Osteocyte (in vitro differentiated cells): ENCODE measurements at regions not wholly inside any gene's neighbourhood (a gene's known extent, or its start where the extent isn't known, plus 50 kb on each side); places are given as distances from the start of the nearest gene placed in this dataset.

Experiments
- DNase-seq: peaks from one replicate; pipeline ENCODE4 v3.0.0; 2021; ENCODE audit warnings: mixed read lengths; ENCODE audit not compliant: unreplicated experiment; ENCODE audit errors: extremely low spot score
- H3K27ac Mint-ChIP-seq: one replicate; pipeline ENCODE4 v1.8.0; 2021; ENCODE audit warnings: mild to moderate bottlenecking, mixed read lengths; ENCODE audit not compliant: unreplicated experiment
- H3K27me3 Mint-ChIP-seq: one replicate; pipeline ENCODE4 v1.8.0; 2021; ENCODE audit warnings: mixed read lengths; ENCODE audit not compliant: unreplicated experiment
- H3K36me3 Mint-ChIP-seq: one replicate; pipeline ENCODE4 v1.8.0; 2021; ENCODE audit warnings: mixed read lengths; ENCODE audit not compliant: unreplicated experiment
- H3K4me1 Mint-ChIP-seq: one replicate; pipeline ENCODE4 v1.8.0; 2021; ENCODE audit warnings: mixed read lengths; ENCODE audit not compliant: unreplicated experiment
- H3K4me3 Mint-ChIP-seq: one replicate; pipeline ENCODE4 v1.8.0; 2021; ENCODE audit warnings: mild to moderate bottlenecking, moderate library complexity, mixed read lengths; ENCODE audit not compliant: unreplicated experiment
- H3K9me3 Mint-ChIP-seq: one replicate; pipeline ENCODE4 v1.8.0; 2021; ENCODE audit warnings: mixed read lengths; ENCODE audit not compliant: unreplicated experiment
- TF ChIP-seq, protein P1 (sequence below): fragments of 200-600 bp; sonication (generic); IDR thresholded peaks from 2 replicates; pipeline ENCODE4 v1.5.0; 2021; ENCODE audit warnings: antibody characterized with exemption, mild to moderate bottlenecking, moderate library complexity

DNA sequence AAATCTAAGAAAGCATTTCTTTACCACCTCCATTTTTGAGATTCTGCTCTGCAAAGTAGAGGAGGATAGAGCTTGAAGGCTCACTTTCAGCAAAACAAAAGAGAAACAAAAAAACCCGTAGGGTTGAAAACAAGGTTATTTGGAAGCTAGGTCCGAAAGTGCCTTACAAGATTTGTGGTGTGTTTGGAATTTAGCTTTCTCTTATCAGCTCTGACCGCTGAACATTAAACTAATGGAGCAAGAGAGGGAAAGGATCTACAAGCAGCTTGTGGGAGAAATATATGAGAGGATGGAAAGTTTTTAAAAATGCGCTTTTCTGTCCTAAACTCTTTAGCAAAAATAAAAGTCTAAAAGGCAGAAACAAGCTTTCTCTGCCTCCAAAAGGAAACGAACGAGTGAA is 545.5 kb downstream of the NTRK3 start:
- no peaks in the 10 kb centered on the region for H3K9me3 Mint-ChIP-seq
- no peak overlapping the region for H3K27ac Mint-ChIP-seq
- no peaks in the 10 kb centered on the region for H3K36me3 Mint-ChIP-seq
- DNase-seq = no peak
- H3K4me3 Mint-ChIP-seq = no peak overlapping the region
- no peaks in the 10 kb centered on the region for H3K4me1 Mint-ChIP-seq
- TF ChIP-seq, protein P1, sequence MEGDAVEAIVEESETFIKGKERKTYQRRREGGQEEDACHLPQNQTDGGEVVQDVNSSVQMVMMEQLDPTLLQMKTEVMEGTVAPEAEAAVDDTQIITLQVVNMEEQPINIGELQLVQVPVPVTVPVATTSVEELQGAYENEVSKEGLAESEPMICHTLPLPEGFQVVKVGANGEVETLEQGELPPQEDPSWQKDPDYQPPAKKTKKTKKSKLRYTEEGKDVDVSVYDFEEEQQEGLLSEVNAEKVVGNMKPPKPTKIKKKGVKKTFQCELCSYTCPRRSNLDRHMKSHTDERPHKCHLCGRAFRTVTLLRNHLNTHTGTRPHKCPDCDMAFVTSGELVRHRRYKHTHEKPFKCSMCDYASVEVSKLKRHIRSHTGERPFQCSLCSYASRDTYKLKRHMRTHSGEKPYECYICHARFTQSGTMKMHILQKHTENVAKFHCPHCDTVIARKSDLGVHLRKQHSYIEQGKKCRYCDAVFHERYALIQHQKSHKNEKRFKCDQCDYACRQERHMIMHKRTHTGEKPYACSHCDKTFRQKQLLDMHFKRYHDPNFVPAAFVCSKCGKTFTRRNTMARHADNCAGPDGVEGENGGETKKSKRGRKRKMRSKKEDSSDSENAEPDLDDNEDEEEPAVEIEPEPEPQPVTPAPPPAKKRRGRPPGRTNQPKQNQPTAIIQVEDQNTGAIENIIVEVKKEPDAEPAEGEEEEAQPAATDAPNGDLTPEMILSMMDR = no peak
- peaks cover 6% of the 10 kb centered on the region for H3K27me3 Mint-ChIP-seq

GRCh38 chr15:87710406-87710805 is 546.1 kb downstream of the NTRK3 start:
- DNase-seq = no peak
- H3K36me3 Mint-ChIP-seq = no peaks in the 10 kb centered on the region
- TF ChIP-seq, protein P1 = no peak
- peaks cover 6% of the 10 kb centered on the region for H3K27me3 Mint-ChIP-seq
- no peak overlapping the region for H3K4me3 Mint-ChIP-seq
- H3K4me1 Mint-ChIP-seq = no peaks in the 10 kb centered on the region
- no peak overlapping the region for H3K27ac Mint-ChIP-seq
- H3K9me3 Mint-ChIP-seq = no peaks in the 10 kb centered on the region

DNA sequence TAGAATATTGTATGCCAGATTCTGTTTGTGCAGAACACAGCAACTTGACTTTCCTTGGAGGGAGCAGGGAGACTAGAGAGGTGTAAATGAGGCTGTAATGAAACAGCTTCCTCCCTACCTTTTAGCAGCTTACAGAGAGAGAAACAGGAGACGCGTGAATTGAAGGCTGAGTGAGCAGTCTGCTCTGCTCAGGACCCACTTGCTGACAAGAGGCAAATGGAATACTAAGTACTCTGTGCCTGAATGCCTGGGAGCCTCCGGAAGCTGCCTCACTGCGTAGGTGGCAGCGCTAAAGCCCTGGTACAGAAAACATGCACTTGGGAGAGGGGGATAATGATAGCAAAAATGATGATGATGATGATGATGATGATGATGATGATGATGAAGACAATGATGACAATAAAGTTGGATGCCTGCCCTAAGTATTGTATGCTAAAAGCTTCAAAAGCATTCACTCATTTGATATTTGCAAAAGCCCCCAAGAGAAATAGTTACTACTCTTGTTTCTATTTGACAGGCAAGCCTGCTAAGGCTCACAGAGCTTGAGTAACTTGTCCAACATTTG is 548.9 kb downstream of the NTRK3 start:
- Mint-ChIP-seq H3K36me3 (no peaks in the 10 kb centered on the region), H3K4me1 (no peaks in the 10 kb centered on the region), H3K4me3 (no peak overlapping the region), H3K27ac (no peak overlapping the region), H3K27me3 (peaks cover 10% of the 10 kb centered on the region), H3K9me3 (no peaks in the 10 kb centered on the region)
- no peak for DNase-seq
- TF ChIP-seq, protein P1 = no peak

GRCh38 chr15:87707071-87707470 is 549.5 kb downstream of the NTRK3 start:
- DNase-seq = no peak
- Mint-ChIP-seq H3K4me3 (no peak overlapping the region), H3K9me3 (no peaks in the 10 kb centered on the region), H3K4me1 (no peaks in the 10 kb centered on the region), H3K27me3 (peaks cover 10% of the 10 kb centered on the region), H3K36me3 (no peaks in the 10 kb centered on the region), H3K27ac (no peak overlapping the region)
- TF ChIP-seq, protein P1 = no peak

DNA sequence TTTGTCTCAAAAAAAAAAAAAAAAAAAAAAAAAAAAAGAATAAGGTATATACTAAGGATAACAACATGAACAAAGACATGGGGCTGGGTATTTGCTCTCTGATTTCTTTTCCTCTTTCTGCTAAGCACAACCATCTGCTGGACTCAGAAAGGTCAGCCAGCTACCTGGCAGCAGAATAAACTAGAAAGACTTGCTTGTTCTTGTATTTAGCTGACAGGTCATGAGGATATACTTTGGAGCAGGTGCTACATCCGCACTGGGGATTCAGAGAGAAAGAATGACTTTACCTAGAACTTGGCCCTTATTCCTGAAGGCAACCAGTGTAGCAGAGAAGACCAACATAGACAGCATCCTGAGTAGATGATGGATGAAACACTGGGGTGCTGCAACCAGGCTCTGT is 550.5 kb downstream of the NTRK3 start:
- Mint-ChIP-seq H3K4me1 (no peaks in the 10 kb centered on the region), H3K27ac (no peak overlapping the region), H3K27me3 (peaks cover 7% of the 10 kb centered on the region)

More for the DNA sequence above, 550.5 kb downstream of the NTRK3 start:
- no peaks in the 10 kb centered on the region for H3K9me3 Mint-ChIP-seq
- H3K4me3 Mint-ChIP-seq = no peak overlapping the region
- H3K36me3 Mint-ChIP-seq = no peaks in the 10 kb centered on the region
- no peak for DNase-seq
- TF ChIP-seq, protein P1 = no peak
